ENCODE measurements at regions not wholly inside any gene's neighbourhood (a gene's known extent, or its start where the extent isn't known, plus 50 kb on each side); places are given as distances from the start of the nearest gene placed in this dataset.

DNA sequence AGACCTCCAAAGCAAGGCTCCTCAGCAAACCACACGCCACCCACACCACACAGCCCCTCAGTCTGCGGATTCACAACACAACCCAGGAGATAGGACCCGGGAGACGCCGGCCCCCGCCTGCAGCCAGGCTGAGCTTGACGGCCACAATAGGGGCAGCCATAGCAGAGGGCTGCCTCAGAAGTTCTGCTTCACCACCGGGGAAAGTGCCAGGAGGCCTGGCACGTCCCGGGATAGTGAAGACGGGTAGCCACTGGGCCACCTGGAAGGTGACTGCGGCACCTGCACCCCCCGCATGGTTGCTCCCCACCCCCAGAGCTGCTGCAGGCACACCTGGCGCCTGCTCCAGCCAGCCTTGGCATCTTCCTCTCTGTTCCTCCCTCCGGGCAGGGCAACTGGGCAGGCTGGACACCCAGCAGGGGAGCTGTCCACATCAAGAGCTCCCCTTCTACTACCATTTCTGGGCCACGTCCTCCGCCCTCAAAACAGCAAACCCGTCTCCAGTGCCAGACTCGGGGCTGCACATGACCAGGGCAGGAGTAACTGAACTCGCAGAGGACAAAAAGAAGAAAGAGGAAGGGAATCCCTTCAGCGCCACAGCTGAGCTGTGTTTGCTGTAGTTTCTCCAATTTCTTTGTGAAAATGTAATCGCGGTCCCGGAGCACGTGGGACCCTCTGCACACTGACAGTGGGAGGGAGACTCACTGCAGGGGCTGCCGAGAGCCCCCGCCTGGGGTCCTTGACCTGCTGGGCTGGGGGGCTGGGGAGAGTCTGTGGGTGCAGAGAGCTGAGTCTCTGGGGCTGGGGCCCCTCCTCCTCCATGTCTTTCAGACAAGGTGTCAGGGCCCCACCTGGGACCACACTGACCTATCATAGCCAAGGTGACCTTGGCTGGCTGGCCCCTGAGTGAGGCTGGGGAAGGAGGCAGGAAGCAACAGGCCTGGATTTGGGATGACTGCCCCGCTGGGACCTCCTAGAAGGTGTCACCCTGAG is 74.2 kb upstream of the C14orf180 start:
- DNase-seq, result no peak

DNA sequence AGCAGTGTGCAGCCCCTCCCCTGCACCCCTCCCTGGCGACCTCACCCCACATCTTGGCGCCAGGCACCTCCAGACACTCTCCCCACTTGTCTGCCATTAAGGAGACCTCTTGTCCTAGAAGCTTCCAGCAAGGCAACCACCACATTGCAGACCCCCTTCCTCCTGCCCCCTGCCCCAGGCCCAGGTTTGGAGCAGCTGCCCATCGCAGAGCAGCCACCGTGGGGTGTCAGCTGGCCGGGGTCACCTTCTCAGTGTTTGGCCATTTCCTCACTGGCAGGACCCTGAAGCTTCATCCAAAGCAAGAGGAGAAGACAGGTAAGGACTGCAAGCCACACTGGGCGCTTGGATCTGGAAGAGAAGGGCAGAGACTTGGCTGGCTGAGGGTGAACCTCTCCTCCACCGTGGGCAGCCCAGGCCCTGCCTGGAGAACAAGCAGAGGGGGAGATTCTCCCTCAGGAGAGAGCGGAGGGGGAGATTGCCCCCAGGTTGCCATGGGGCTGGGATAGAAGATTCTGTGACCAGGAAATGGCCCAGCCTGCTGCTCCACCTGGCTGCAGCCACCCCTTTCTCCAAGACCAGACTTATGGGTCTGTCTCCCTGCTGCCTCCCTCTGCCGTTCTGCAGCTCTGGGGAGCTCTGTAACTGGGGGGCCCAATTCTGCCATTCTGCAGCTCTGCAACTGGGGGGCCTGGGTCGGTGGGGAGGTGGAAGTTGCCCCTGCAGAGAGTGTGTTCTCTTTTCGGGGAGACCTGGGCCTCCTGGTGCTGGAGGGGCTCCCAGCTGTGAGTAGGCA is 72.9 kb upstream of the C14orf180 start:
- no peak for DNase-seq

DNA sequence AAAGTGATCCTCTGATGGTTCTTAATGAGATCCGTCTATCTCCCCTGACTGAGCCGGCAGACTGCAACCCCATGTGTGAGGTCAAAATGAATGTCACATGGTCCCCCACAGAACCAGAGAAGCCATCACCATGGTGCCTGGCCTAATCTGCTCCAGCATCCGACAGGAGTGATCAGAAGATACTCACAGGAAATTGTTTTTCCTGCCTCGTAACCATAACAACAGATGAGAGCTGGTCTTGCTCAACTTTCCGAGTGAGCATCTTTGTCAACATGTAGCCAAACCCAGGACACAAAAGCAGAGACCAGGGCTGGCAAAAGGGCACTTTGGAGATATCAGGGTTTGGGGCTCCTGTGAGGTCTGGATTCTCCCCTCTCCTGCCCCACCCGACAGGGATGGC is 72.1 kb upstream of the C14orf180 start:
- DNase-seq, result no peak

DNA sequence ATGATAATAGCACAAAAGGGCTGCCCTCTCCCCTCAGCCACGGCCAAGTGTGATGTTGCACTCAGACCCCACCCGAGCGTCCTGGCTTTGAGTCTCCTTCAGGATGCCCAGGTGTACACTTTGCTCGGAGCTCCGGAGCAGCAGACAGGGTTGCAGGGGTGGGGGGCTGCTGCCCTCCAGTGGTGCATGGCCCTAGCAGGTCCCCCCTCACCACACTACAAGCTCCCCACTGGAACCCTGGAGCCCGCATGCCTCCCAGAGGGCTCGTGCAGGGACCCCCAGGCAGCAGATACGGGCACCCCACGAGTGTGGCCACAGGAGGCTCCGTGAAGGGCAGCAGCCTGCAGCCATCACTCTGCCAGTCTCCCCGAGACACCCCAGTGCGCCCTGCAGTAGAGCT is 69.9 kb upstream of the C14orf180 start:
- DNase-seq, result no peak

DNA sequence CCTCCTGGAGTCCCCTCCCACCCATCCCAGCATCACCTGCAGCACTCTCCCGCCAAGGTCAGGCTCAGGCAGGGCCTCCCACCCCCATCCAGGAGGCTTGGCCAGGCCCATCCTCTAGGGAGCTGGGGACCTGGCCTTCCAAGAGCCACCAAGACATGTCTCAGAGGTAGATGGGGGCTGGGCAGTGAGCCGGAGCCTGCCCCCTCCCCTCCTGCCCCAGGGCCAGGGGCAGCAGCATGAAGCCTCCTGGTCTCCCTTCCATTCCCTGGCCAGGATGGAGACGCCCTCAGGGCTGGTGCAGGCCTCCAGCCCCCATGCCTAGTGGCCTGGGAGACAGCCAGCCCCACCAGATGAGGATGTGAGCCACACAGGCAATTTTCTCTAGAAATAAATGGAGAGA is 69.3 kb upstream of the C14orf180 start:
- DNase-seq, result no peak

DNA sequence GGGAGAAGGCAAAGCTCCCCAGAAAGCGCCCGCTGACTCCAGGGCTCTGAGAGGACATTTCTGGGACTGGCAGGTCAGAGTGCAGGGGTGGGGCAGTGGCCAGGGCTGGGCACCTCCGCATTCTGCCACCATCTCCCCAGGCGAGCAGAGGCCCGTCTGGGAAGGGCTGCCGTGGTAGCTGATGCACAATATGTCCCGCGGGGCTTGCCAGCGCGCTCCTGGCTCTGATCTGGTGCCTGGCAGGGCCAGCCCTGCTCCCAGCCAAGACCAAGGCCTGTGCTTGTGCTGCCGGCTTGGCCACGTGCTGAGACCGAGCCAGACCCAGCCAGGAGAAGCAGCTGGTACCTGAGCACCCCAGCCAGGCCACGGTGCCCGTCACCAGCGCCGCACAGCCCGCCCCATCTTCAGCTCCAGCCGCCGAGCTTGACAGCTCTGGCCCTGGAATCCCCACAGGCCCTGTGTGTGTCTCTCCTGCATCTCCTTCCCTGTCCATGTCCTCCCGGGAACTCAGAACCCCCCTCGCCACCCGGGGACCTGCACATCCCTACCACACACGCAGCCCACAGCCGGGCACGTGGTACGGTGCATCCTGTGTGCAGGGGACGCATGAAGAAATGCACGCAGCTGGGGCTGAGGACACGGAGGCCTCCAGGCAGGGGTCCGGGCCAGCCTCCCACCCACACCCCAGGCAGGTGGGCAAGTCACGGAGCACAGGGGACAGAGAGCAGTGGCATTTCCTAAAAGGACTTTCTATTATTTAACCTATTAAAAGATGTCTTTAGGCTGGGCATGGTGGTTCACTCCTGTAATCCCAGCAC is 68.6 kb upstream of the C14orf180 start:
- DNase-seq, result no peak

DNA sequence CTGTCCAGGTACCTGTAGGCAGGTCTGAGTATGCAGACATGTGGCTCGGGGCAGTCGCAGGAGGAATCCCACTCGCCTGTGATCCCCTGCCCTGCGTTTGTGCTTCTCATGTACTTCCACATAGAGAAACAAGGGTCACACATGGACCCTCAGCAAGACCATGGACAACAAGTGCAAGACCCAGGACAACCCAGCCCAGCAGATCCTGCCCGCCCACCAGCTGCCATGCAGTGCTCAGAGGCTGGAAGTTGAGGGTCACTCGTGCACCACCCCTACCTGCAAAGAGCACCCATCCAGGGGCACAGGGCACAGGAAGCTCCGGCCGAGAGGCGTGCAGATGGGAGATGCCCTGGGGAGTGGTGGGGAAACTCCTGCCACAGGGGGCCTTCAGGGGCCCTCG is 67.5 kb upstream of the C14orf180 start:
- DNase-seq, result no peak

DNA sequence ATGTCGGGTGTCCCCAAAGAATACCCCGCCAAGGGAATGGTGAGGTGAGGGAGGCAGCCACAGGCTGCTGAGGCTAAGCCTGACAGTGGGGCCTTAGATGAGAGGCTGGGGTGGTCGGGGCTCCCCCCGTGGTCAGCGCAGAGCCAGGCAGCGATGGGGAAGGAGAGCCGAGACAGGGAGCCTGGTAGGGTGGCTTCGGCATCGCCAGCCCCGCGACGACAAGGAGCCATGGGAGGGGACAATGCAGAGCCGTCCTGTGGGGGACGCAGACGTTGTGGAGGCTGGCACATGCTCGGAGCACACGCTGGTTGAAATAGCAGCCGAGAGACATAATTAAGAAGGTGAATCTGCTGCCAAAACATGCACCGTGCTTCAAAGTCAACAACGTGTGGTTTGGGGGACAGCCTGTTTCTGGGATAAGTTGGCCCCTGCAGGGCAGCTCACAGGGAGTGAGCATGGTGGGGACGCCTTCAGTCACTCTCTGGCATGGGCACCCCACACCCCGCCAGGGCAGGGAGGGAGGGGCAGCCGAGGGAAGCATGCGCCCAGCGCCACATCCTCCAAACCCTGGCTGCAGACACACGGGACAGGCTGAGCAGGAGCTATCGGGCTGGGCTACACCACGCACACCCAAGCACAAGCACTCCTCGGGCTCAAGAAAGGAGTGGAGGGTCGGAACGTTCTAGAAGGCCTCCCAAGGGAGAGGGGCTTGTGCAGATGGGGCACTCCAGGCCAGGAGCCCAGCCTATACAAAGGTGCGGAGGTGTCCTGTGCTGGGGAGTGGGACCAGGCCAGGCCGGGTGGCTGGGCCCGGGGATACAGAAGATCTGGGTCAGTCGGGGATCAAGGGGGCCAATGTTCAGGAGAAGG is 66.6 kb upstream of the C14orf180 start:
- DNase-seq, result no peak

DNA sequence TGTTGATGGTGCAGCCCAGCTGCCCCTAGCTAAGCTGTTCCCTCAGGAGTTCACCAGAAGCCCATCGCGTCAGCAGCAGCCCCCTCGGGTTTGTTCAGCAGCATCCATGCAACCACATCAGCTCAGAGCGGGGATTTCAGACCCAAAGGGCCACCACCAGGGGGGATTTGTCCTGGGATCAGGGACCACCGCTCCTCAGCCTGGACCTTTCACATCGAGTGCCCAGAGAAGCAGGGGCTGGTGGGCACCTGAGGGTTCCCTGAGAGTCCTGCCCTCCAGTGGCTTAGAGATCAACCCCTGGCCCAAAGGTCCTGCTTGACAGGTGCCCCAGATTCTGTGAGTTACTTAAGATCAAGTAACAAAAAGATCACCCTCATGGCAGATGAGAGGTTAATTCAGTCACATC is 65.9 kb upstream of the C14orf180 start:
- DNase-seq, result no peak

DNA sequence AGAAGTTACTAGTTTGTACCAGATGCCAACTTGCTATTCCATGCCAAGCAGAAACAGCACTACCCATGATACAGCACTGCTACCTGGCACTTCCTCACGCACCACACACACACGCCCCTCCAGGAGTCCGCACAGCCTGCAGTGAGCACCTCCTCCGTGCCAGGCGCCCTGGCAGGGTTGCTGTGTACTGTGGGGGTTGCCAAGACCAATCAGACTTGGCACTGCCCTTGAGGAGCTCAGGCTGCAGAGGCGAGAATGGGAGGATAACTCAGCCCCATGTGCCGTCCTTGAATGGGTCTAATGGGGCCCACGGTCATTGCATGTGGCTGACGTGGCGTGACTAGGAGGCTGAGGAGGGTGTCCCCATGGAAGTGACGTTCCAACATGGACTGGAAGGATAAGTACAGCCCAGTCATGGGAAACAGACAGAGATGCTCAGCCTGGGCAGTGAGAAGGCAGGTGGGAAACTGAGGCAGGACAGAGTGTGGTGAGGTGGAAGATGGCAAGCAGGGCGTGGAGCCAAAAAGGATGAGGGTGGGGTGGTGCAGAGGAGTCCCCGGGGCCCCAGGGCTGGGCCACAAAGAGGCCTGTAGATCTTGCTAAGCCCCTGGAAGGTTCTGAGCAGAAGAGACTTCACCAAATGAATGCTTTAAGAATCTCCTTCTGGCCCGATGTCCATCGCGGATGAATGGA is 65.3 kb upstream of the C14orf180 start:
- no peak for DNase-seq

DNA sequence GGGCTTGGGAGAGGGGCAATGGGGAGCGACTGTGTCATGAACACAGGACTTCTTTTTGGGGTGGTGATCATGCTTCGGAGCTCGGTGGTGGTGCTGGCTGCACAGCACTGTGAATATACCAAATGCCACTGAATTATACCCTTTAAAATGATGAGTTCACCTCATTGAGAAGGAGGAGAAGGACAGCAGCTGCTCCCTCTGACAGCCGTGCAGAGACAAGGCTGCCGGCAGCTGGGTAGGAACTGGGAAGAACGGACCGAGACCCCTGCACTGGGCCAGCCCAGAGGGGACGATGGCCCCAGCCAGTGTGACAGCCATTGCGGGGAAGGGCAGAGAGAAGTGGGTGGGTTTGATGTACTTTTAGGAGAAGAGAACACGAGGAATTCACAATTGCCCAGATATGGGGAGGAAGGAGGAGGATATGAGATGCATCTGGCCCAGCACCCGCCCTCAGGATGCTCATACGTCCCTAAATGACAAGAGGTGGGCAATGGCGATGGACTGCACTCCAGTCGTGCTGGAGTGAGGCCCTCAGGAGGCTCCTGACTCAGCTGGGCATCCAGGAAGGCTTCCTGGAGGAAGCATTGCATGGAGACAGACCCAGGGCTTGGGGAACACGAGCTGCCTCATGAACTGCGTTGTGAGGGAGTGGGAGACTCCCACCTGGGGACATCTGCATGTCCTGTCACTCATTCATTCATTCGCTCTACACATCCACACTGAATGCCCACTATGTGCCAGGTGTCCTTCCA is 64.3 kb upstream of the C14orf180 start:
- DNase-seq, result no peak

DNA sequence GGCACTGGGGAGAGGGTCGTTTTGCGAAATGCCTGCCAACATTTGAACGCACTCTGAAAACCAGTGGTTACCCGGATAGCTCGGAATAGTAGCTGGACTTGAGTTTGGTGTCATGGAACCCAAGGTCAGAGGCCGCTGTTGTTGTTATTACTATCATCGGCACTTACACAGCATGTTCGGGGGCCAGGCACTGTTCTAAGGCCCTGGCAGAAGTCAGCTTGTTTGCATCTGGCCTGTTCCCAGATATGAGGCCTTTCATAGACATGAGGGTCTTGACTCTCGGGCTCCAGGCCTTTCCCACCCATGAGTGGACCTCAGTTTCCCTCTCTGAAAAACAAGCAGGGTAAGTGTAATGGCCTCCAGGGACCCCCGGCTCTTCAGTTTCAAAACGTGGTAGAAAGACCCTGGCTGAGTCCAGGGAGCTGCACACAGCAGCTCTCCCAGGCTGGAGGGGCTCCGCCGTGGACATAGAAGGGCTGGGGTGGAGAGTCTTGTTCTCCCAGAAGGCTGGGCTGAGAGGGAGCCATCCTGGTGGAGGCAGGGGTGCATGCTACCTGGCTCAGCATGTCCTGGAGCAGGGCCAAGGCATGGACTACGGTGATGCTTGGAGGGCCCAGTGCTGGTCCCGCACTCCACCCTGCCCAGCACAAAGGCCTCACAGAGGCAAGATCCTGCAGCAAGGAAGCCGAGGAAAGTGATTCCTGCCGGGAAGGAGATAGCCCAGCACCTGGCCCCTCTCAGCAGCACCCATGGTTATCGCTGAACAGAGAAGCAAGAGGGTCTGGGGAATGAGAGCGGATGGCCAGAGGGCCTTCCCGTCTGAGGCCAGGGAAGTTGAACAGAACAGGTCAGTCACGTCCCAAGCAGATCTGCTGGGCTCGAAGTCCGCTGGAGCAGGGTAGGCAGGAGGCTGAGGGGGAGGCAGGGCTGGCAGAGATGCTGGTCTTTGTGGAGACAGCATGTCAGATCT is 63.5 kb upstream of the C14orf180 start:
- DNase-seq, result no peak

DNA sequence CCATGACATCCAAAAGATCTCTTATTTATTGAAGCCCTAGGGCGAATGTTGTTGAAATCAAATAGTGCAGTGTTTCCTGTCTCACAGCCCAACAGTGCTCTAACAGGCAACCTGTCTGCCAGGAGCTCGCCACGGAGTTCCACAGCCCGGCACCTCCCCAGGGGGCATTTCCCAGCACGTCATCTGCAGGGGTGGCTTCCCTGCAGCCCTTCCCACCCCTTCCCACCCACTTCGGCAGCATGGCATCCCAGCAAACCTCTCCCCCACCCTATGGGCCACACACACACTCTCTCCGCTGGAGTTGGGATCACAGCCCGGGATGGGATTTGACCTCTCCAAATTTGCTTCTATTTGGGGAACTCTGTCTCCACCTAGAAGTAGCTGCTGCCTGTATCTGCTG is 62.7 kb upstream of the C14orf180 start:
- DNase-seq, result no peak

DNA sequence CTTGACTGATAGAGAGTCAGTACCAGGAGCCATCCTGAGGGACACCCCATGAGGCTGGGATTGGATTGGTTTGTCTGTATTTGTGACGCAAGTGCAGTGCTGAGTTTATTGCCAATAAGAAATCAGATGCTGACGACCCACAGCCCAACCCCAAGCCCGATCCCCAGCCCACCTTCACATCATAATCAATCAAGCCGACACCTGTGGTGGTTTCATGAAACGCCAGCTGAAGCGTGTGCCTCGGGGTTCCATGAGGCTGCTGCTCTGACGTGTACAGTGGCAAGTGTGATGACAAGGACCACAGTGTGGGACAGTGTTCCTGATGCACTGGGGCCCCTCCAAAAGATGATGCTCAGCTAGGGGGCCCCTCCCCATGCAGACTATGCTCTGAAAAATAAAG is 62.1 kb upstream of the C14orf180 start:
- DNase-seq, result no peak

DNA sequence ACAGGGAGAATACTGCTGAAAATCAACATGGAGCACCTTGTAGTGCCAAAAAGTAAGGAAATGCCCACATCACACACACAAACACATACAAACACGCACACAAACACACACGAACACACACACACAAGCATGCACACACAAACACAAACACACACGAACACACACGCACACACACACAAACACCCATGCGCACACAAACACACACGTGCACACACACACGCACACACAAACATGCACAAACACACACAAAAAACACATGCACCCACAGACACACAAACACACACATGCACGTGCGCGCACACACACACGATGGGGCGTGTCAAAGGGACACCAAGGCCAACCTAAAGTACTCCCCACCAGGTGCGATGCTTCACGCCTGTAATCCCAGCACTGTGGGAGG is 61.7 kb upstream of the C14orf180 start:
- DNase-seq, result no peak

DNA sequence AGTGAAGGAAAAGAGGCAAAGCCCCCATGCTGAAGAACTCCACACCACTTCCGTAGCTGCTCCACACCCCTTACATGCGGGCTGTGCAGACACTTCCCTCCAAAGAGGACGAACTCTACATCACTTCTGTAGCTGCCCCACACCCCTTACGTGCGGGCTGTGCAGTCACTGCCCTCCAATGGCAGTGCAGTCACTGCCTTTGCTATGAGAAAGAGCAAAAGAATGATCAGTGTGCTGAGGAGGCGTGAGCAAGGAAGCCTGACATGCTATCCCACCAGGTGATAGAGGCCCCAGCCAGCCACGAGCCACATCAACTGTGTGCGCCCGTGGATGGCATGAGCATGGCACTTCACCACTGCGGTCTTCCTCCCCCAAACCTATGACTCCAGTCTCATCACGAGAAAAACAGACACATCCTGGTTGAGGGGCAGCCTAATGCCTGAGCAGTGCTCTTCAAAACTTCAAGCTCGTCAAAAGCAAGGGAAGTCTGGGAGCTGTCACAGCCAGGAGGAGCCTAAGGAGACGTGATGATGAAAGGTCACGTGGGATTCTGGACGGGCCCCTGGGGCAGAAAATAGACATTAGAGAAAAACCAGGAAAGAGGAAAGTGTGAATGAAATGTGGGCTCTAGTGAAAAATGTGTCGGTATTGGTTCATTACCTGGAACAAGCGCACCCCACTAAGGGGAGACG is 60.8 kb upstream of the C14orf180 start:
- no peak for DNase-seq

DNA sequence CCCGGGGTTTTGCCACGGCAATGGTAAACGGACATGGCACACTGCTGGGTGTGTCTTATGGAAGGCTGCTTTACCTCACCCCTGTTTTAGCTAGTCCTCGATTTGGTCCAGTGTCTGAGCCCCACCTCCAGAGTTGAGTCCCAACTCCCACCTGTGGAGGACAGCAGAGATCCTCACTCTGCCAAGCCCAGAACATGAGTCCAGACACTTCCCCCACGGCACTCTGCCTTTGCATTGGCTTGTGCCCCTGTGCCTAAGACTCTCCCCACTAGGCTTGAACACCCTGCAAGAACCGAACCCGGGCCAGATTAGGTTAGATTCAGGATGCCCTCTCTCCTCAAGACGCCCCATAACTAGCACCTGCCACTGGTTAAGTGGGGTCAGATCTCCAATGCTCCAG is 59.8 kb upstream of the C14orf180 start:
- DNase-seq, result no peak

DNA sequence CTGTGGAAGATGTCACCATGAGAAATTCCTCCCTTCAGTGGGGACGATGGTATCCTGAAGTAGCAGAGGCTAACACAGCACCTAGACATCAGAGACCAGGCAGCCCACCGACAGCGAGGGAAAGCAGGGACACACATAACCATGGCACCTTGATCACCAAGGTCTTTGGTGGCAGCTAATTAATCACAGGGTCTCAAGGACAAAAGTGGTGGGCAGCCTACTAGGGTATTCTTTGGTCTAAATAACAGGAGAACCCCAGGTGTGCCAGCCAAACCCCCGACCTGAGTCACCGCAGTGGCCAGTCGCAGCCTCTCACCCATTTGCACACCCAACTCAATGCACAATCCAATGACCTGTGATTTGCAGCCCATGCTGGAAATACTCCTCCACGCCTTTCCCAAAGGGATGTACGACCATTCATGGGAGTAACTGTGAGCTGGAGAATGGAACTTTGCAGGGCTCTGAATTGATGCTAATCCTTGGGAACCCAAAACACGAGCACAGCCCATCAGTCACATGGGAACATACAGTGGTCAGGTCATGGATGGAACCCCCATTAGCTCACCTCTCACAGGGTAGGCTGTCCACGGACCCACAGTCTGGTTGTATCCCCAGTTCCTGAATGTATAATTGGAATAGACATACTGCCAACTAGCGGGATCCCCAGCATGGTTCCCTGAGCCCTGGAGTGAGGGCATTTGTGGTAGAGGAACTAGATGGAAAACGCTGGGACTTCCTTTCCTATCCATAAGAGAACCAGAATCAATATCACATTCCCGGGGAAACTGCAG is 58.7 kb upstream of the C14orf180 start:
- DNase-seq, result no peak
